OCI-LY7 (cell line): ENCODE measurements at regions not wholly inside any gene's neighbourhood (a gene's known extent, or its start where the extent isn't known, plus 50 kb on each side); places are given as distances from the start of the nearest gene placed in this dataset.

Experiments used
- EZH2phosphoT487 ChIP-seq: fragments of 200-600 bp; sonication (generic); IDR thresholded peaks from 2 replicates; pipeline ENCODE4 v1.6.1; 2018; ENCODE audit warnings: low read depth, borderline replicate concordance, mild to moderate bottlenecking, mixed run types, antibody characterized with exemption, low read length, moderate library complexity, mixed read lengths
- TF ChIP-seq, protein P1 (sequence below): fragments of 200-600 bp; sonication (generic); conservative IDR thresholded peaks from 2 replicates; pipeline ENCODE4 v1.5.1; 2014; ENCODE audit warnings: mild to moderate bottlenecking, antibody characterized with exemption, low read length, moderate library complexity, mixed read lengths

DNA sequence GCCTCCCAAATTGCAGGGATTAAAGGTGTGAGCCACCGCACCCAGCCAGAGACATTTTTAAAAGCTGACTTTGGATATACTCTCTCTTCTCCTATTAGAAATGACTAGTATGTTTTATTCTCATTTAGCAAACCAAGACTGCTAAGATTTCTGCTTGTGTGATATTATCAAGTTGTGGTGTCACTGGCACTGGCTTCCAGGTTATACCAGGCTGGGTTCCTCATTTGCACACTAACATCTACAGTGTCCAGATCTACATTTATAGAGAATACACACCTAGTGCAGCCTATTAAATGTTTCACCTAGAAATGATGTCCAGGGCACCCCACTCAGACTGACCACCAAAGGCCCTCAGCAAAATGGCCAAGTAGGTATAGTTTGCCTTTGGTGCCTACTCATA is 49.9 kb upstream of the FOXN2 start:
- TF ChIP-seq, protein P1, sequence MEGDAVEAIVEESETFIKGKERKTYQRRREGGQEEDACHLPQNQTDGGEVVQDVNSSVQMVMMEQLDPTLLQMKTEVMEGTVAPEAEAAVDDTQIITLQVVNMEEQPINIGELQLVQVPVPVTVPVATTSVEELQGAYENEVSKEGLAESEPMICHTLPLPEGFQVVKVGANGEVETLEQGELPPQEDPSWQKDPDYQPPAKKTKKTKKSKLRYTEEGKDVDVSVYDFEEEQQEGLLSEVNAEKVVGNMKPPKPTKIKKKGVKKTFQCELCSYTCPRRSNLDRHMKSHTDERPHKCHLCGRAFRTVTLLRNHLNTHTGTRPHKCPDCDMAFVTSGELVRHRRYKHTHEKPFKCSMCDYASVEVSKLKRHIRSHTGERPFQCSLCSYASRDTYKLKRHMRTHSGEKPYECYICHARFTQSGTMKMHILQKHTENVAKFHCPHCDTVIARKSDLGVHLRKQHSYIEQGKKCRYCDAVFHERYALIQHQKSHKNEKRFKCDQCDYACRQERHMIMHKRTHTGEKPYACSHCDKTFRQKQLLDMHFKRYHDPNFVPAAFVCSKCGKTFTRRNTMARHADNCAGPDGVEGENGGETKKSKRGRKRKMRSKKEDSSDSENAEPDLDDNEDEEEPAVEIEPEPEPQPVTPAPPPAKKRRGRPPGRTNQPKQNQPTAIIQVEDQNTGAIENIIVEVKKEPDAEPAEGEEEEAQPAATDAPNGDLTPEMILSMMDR: no peak
- TF ChIP-seq EZH2phosphoT487: no peak
